ENCODE measurements at regions not wholly inside any gene's neighbourhood (a gene's known extent, or its start where the extent isn't known, plus 50 kb on each side); places are given as distances from the start of the nearest gene placed in this dataset.
"Not testable (repeated sequence)": the region's sequence is repeated elsewhere in the genome, so short reads cannot be mapped to it uniquely, and the experiment has no call there.

DNA sequence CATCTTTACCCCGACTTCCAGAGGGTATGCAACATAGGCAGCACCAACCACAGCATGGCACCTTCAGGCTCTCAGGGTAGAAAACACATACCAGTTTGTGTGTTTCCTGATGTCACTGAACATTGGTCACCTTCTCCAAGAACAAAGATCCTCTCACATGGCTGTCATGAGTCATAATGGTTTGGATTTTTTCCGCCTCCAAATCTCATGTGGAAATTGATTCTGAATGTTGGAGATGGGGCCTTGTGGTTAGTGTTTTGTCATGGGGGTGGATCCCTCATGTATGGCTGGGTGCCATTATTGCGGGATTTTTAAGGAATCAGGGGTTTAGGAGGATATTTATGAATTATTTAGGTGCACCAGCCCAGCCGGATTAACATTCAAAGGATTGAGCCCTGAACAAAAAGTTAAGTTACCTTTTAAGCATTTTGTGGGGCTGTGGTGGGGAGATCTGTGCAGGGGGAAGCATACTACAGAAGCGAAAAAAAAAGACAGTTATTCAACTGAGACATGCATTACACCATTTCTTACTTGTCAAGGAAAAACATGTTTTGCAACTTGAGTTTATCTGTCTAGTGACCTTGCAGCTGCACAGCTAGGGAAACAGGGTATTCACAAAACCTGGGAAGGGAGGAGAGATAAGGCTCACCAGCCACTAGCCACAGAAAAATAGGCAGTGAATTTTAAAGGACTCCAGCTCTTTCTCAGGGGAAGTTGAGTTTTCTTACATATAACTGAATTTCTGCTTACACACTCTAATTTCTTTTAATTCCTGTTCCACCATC is 774.1 kb upstream of the AUTS2 start:
- no peak for DNase-seq

DNA sequence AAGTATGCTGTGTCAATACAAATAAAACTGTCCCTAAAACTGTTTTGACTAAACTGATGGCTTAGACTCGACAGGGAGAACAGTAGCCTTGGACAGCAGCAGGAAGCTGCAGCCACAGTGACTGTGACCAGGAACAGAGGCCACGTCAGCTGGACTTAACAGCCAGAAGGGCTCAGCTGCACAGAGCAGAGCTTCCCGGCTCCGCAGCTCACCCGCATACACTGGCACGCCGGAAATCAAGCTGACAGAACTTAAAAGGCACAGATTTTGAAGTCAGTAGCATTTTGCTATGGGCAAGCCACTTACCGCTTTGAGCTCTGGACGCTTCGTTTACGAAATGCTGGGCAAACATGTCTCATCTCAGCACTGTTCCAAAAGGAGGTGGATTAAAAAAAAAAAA is 769.7 kb upstream of the AUTS2 start:
- DNase-seq, result no peak

DNA sequence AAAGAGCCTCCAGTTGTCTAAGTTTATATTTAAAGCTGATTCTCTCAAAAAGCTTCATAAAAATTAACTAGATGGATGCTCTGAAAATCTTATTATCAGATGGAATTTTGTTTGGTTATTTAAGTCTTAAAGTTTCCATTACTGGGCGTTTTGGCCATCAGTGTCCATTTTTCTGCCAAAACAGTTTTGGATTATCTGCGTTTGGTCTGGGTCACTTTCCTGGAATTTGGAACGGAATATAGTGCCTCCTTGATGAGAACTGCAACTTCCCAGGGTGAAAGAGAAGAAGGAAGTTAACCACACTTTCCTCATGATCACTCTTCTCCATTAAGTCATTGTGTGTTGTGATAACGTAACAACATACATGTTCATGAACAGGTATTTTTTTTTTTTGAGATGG is 764.9 kb upstream of the AUTS2 start:
- no peak for DNase-seq

DNA sequence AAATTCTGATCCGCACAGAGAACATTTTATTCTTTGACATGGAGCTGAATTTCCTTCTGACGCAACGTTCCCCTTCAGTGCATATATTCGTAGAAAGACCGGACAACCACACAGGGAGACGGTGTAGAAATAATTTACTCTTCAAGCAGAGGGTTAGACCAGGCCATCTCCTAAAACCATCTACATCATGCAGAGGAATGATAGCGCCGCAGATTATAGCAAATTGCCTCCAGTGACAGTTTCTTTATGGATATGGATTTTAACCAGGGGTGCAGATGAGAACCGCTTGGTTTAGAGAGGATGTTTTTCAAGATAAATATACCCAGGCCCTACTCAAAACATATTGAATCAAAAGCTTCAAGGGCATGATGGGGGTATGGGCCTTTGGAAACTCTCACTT is 759.3 kb upstream of the AUTS2 start:
- no peak for DNase-seq

DNA sequence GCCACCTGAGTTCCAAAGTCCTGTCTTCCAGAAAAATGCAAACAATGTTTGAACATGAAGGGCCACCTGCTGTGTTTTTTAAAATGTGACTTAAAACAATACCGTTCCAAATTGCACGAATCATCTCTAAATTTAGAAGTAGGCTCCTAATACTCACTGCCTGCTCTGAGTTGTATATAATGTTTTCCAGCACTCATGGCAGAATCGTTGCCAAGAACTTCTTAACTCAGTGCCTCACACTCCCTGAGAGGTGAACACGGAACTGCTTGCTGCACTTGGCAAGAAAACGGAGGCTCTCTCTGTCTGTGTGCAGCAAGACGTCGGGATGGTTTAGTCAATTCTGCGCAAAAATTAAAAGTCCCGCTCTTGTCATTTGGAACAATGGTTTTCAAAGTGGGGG is 757.3 kb upstream of the AUTS2 start:
- no peak for DNase-seq

DNA sequence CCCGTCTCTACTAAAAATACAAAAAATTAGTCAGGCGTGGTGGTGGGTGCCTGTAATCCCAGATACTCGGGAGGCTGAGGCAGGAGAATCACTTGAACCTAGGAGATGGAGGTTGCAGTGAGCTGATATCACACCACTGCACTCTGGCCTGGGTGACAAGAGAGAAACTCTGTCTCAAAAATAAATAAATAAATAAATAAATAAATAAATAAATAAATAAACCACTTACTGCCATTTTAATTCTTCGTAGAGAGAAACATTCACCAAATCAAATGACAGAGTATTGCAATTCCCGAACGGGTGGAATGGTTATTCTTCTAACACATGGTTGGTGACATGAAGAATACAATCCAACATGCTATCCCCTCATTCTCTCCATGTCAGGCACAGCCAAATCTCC is 754.3 kb upstream of the AUTS2 start:
- DNase-seq, result not testable (repeated sequence)

DNA sequence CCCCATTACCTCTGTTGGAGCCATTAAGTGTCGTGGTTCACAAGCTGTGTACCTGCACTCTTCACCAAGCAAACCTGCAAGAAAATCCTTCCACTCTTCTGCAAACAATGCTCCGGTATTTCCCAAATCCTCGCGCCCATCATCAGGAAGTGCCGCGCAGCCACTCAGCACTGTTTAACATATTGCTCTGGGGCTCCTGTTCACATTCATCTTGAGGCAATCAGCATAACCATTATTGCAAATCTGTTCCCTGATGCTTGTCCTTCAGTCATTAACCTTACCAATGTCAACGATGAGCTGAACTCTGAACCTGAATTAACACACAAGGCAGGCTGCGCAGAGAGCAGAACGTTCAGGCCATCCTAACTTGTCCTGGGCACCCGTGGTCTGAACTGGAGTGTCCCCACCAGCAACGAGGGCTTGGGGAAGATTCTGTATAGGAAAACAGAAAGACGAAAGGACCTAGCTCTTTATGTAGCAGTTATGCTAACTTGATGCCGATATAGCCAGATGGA is 751.4 kb upstream of the AUTS2 start:
- DNase-seq, result no peak

DNA sequence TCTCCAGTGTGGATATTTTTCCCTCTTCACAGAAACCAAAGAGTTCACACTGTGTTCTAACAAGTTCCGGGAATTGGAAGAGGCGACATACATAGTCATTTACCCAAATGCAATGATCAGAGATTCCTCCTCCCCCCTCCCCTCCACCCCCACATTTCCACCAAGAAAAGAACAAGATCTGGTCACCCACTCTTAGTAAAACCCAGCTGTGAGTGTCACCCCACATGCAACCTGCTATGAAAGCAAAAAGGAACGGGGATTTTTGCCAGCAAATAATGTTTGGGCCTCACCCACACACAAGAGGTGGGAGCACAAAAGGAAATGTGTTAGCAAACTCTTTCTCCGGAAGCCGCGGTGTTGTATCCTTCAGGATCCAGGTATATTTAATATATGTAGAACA is 745.0 kb upstream of the AUTS2 start:
- DNase-seq, result no peak

DNA sequence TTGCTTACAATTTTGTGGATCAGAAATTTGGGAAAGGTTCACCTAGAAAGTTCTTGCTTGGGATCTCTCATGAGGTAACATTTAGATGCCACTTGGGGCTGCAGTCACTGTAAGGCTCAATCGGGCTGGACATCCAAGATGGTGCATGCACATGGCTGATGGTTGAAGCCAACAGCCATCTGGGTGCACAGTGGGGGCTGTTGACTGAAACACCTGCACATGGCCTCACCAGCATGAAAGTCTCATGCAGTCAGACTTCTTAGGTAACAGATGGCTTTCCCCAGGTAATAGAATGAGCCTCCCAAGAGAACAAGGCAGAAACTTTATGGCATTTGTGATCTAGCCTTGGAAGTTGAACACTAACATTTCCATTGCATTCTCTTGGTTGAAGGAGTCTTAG is 740.7 kb upstream of the AUTS2 start:
- no peak for DNase-seq

DNA sequence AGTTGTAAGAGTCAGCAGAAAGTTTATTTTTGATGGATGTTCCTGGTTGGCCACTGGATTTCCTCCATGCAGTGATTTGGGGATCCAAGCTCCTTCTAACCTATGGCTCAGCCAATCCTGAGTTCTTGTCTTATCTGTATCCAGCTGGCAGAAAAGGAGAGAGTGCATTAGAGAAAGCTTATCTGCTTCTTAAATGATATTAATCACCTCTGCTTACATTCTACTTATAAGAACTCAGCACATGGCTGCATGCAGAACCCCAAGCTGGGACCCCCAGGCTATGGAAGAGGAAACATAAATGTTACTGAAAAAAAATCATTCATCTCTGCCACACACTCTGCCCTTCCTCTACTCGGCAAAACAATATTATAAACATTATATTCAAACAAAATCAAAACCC is 739.8 kb upstream of the AUTS2 start:
- DNase-seq, result no peak

DNA sequence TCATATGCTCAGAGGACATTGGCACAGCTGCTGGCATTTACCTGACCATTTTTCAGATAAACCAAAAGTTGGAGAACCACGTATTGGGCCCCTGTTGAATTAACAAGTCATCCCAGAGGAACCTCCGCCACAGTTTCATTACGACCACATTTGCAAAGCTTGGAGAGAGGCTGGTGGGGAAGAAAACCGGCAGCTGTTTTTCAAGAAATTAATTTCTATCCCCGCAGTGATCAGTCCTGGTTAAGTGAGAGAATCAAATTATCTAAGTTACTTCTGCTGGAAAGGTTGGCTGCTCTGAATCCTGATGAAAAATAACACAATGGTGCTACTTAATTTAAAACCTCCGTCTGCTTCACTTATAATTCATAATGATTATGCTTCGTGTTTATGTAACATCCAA is 737.1 kb upstream of the AUTS2 start:
- no peak for DNase-seq

DNA sequence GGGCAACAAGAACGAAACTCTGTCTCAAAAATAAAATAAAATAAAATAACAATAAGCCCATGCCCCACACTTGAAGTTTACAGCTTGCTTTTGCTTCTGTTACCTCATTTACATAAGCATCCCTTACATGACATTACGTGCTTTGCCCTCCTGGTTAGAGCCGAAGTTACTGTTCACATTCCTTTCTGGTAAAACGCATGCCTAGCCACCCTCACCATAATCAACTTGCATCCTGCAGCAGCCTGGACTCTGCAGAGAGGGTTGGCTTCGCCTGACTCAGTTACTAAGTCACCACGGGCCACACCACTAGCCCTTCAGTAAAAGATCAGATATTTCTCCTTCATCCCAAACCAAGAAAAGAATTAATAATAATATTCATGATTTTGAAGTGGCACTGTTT is 736.0 kb upstream of the AUTS2 start:
- no peak for DNase-seq

DNA sequence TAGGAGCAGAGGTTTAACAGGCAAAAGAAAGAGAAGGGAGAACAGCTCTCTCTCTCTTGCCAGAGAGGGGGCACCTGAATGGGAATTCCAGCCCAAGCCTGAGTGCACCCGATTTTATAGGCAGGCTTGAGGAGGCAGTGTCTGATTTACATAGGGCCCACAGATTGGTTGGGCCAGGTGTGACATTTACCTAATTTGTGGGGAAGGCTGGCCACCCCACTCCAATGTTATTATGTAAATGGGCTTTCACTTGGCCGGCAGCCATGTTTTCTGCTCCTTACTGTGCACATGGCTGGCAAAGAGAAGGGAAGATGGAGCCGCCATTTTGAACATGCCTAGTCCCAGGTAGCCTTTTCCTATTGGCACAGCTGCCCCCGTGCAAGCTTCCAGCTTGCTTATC is 735.5 kb upstream of the AUTS2 start:
- DNase-seq, result no peak

DNA sequence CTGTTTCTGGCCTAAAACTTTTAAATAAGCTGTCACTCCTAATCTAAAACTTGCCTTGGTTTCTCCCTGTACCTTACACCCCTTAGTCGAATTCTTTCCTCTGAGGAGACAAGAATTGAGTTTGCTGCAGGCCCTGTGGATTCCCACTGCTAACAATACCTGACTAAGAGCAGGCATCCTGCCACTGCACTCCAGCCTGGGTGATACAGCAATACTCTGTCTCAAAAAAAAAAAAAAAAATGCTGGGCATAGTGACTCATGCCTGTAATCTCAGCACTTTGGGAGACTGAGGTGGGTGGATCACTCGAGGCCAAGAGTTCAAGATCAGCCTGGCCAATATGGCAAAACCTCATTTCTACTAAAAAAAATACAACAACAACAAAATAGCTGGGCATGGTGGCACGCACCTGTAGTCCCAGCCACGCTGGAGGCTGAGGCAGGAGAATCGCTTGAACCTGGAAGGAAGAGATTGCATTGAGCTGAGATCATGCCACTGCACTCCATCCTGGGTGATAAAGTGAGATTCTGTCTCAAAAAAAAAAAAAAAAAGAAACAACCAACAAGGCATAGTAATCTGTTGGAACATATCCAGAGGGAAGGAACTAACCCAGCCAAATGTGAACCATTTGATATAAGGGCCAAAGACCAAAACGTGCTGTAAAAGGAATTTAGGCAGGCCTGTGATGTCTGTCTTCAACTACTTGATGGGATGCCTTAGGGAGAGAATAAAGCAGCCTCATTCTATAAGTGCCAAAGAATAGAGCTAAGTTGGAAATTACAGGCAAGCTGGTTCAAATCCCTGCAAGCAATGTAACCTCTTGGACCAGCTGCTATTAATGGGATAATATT is 732.7 kb upstream of the AUTS2 start:
- DNase-seq, result no peak

DNA sequence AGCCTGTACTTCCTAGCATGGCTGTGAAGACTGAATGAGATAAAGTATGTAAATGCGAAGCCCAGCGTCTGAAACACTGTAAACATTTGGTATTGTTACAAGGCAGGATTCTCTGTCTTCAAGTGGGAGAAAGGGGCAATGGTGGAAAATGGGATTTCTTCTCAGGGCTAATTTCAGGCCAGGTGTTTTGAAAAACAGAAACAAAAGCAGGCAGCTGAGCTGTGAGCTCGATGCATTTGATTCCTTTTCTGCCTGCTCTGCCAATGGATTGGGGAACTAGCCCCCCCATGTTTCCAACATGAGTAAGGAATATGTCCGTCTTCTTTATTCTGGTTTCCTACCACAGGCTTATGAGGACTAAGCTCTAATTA is 732.1 kb upstream of the AUTS2 start:
- no peak for DNase-seq

DNA sequence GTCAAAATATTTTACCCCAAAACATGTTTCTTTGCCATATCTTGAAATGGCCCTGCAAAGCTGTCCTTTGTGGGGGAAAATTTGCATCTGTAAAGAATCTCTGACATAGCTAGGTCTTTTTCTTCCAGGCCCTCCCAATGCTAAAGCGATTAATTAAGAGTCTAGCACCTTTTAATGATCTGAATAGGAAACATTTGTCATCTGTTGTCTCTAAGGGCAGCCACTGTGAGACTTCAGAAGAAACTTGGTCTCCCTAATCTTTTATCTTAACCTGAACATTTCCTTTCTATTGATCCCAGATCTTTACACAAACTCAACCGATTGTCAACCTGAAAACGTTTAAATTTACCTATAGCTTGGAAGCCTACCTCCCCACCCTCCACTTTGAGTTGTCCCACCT is 731.6 kb upstream of the AUTS2 start:
- DNase-seq, result not testable (repeated sequence)

DNA sequence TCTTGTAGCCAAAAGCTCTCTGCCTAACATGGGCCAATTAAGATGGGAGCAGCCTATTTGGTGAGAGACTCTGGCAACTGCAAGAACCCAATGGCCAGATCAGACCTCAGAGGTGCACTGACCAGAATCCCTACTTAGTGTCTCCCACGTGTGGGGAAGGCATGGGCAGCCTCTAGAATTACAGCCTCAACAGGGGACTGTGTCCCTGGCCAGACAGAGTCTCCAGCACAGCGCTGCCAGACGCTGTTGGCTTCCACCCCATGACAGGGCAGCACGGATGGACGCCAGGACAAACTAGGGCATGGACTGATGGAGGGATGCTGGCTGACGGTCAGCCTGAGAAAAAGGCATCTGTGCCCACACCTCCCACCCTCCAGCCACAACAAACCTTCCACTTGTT is 729.3 kb upstream of the AUTS2 start:
- DNase-seq, result no peak

DNA sequence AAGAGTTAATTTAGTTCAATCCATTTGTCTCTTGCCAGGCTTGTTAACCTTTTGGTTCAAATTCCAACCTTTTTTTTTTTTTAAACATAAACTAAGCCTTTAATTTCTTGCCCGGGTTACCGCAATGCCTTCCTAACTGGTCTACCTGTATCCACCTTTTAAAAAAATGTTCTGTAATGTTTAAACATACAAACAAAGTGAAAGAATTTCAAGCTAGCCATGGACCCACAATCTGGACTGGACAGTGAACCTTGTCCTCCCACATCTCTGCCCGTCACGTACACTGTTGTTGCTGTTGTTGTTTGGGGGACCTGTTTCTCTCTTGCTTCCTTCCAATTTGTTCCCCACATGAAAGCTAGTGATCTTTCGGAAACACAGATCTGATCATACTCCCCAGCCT is 724.7 kb upstream of the AUTS2 start:
- no peak for DNase-seq

DNA sequence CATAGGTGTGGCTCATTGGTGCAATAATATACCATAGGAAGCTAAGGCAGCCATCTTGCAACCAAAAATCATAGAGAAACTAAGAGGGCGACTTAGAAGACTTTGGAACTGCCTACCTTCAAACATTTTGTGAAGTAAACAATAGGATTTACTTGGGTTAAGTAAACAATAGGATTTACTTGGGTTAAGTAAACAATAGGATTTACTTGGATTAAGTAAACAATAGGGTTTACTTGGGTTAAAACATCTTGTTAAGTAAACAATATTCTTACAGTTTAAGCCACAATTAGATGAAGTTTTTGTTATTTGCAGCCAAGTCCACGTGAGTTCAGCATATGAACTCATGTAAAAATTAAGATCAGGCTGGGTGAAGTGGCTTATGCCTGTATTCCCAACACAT is 722.4 kb upstream of the AUTS2 start:
- DNase-seq, result no peak

DNA sequence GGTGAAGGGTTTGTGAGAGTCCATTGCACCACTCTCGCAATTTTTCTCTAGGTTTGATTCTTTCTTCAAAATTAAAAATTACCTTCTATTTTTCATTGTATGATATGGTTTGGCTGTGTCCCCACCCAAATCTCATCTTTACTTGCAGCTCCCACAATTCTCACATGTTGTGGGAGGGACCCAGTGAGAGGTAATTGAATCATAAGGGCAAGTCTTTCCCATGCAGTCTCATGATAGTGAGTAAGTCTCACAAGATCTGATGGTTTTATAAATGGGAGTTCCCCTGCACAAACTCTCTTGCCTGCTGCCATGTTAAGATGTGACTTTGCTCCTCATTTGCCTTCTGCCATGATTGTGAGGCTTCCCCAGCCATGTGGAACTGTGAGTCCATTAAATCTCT is 711.2 kb upstream of the AUTS2 start:
- not testable (repeated sequence) for DNase-seq

DNA sequence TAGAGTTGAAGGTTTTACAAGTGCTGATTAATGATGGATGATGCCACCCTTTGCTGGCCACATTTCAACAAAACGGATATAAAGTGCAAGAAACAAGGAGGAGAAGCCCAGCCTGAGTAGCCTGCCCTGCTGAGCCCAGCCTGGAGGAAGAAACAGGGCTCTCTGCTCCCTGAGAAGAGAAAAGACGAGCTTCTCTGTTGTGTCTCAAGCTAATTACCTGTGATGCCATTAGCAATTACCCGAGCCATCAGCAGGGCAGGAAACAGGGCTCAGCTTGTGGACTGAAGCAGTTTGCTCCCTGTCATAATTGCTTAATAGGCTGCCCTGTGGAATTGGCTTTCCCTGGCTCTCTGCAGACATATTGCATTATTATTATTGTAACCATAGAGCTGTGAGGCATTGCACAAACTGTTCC is 709.3 kb upstream of the AUTS2 start:
- no peak for DNase-seq

DNA sequence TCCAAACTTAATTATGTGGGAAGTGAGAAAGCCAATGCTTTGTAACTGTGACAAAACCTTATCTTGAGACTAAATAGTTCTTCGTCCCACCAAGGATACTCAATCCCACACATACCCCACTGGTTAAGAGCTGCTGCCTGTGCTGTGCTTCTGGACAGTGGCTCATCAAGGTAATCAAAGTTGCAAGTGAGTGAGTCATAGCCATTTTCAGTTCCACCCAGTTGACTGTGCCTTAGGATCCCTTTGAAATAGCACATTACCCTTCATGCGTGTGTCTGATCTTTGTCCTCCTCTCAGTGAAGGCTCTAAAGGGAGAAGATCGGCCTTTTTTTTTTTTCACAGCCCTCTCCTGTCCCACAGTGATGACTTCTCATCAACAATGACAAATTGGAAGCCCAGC is 706.0 kb upstream of the AUTS2 start:
- no peak for DNase-seq

DNA sequence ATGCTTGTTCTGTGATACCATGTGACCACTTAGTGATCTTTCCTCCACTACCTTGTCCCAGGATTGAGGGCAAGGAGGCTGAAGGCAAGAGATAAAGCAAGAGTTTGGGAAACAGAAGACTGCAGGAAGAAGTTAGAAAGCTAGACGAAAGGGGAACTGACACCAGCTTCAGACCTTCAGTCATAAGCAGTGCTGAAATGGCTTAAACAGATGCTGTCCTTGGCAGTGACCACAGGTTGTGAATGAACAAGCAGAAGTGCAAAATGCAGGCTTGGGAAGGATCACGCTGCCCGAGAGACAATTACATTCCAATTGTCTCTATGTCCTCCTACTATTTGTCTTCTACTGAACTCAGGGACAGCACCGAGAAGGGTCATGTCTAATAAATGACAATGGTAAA is 704.9 kb upstream of the AUTS2 start:
- DNase-seq, result no peak

DNA sequence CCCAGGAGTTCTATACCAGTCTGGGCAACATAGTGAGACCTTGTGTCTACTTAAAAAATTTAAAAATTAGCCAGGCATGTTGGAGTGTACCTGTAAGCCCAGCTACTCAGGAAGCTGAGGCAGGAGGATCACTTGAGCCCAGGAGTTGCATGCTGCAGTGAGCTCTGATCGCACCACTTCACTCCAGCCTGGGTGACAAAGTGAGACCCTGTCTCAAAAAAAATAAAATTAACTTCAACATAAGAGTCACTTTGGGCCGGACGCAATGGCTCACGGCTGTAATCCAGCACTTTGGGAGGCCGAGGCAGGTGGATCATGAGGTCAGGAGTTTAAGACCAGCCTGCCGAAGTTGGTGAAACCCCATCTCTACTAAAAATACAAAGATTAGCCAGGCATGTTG is 699.1 kb upstream of the AUTS2 start:
- not testable (repeated sequence) for DNase-seq

Data from NCI-H345 (cell line).